Activated T-cell treated with anti-CD3 and anti-CD28 coated beads for 48 hours (primary cell): ENCODE measurements at regions not wholly inside any gene's neighbourhood (a gene's known extent, or its start where the extent isn't known, plus 50 kb on each side); places are given as distances from the start of the nearest gene placed in this dataset.

Source experiments
- DNase-seq: peaks from one replicate; pipeline ENCODE4 v3.0.0-alpha.2; 2020; ENCODE audit warnings: low read depth

DNA sequence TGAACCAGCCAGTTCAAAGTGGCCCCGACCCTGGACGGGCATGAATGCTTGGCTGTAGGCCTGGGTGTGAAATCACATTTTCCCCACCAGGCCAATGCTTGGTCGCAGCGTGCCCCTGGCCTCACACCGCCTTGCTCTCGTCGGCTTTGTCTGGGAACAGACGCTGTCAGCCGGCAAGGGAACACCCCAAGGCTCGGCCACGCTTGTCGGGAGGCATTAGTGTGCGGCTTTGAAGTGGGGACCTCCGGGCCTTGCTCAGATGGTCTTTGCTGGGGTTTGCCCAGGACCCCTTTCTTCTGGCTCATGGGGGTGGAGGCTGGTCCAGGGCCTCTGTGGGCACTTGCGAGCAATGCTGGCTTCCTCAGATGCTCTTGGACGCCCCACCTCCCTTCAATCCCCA is 79.1 kb downstream of the INHBB start:
- no peak for DNase-seq

DNA sequence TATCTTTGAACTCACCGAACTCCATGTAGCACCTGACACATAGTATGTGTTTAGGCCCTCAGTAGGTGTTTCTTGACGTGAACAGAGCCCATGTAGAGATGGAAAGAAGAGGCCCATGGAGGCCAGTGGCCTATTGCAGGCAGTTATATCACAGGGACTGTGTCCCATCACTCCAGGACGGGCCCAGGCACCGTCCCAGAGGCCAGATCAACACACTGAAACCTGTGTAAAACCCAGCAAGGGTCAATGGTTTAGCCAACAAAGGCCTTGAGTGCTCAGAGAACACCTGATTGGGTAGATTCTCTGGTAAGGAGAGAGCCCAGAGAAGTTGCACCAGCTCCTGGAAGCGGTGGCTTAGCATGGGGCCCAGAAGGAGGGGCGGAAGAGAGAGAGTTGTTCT is 82.8 kb downstream of the INHBB start:
- DNase-seq, result no peak

DNA sequence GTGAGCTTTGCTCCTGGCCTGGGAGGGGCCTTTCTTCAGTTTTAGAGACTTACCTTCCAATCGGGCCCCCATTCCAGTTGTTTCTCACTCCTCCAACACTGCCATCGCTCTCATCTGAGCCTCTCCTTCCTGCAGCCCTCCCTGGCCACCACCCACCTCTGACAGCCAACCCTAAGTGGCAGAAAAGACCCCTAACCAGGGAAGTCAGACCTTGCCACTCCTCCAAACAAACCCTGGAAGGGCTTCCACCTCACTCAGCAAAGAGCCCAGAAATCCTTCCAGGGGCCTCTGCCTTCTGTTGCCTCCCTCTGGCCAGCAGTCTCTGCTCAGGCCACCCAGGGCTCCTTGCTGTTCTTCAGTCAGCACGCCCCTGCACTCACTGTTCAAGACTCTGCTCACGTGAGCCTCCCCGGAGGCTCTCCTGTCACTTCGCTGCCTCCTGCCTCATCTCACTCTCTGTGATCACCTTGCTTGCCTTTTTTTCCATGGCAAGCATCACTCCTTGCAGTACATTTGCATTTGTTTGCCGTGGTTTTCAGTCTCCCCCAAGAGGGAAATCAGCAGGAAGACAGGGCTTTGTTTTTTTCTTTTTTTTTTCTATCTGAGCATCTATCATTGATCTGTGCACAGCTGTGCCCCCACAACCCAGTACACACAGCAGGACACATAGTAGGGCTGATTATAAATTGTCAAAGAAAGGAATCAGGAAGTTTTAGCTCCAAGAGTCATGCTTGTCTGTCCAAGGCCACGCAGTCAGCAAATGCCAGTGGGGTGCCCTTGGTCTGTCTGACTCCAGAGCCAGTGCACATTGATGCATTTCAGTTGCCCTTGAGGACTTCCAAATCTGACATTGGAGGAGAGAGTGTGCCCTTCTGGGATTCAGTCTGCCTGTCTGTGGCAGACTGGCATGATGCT is 83.9 kb downstream of the INHBB start:
- DNase-seq, result no peak

DNA sequence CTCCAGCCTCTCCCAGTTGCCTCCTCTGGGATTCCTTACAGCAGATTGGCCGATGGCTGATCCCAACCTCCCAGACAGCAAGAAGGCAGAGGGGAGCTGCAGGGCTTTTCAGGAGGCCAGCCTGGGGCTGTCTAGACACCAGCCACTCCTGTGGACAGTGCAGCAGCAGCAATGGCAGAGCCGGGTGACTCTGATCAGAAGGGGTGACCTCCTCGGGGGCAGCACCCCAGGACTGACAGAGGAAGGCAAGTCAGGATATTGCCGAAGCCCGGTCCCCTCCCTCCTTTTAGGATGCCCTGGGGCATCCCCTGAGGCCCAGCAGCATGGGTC is 84.5 kb downstream of the INHBB start:
- DNase-seq, result no peak

DNA sequence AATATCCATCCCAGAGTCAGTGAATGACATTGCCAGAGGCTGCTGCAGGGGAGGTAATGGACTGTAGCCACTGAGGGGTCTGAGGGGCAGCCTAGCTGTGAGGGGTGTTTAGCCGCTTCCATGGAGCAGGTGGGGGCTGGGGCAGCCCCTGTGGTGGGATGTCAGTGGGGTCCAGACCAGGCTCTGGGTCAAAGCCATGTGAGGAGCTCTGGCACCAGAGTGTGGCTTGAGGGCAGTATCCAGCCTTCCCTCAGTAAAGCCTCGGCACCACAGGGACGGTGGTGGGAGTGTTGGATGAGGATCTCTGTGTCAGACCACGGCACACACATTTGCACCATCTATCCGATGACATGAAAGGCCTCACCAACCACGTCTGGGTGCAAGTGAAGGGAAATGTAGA is 85.0 kb downstream of the INHBB start:
- DNase-seq, result no peak

DNA sequence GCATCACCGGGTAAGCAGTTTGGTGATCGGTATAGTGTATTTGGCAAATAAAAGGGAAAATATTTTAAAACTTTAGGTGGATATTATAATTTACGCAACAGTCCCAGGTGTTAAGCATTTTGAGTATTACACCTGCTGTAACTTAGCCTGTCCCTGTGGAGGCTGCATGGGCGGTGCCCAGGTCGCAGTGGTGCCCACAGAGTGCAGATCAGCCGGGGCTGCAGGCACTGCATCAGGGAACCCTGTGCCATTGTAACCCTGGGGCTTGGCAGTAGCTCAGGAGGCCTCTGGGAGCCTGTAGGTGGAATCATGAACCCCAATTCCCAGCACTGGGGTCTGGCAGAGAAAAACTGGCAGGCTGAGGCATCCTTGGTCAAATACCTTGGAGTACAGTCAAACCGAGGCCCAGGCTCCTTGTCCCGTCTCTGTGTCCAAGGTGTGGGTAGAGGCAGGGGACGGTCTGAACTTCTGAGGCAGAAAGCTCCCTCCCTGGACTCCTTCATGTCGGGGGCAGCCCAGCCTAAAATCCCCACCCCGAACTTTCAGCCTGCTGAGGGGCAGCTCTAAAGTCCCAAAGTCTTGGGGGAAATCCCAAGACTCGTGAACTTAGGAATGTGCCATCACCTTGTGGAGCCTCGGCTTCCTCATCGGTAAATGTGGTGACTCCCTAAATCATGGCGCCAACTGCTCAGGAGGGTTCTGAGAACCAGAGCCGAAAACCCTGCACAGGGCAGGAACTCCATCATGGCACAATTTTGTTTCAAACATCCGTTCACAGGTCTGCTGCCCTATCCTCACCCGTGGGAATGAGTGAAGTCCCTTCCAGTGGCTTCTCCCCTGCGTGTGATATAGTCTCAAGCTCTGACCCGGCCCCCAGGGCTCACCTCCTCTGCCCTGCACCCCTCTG is 85.7 kb downstream of the INHBB start:
- no peak for DNase-seq

DNA sequence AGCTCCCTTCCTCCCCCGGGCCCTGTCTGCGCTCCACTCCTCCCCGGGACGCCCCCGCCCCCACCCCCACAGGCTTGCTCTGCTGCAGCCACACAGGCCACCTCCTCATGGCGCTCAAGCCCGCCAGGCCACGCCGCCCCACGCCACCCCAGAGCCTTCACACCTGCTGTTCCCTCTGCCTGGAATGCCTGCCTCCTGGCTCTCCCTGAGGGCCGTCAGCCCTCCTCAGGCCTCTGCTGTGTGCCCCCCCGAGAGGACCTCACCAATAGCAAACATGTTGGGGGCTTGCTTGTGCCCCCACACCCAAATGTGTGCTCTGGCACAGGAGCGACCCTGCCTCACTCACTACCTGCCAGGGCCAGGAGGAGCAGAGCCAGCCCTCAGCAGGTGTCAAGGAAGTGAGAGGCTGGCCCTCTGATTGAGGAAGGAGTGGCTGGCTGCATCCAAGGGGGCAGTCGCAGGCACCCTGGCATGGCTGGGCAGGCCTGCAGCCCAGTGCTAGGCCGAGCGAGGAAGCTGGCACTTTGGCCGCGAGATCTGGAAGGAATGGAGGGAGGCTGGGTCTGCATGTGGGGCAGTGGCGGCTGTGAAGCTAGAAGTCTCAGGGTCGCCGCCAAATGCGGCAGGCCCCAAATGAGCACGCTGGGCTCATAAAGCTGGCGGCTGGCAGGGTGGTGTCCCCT is 86.5 kb downstream of the INHBB start:
- DNase-seq, result no peak

DNA sequence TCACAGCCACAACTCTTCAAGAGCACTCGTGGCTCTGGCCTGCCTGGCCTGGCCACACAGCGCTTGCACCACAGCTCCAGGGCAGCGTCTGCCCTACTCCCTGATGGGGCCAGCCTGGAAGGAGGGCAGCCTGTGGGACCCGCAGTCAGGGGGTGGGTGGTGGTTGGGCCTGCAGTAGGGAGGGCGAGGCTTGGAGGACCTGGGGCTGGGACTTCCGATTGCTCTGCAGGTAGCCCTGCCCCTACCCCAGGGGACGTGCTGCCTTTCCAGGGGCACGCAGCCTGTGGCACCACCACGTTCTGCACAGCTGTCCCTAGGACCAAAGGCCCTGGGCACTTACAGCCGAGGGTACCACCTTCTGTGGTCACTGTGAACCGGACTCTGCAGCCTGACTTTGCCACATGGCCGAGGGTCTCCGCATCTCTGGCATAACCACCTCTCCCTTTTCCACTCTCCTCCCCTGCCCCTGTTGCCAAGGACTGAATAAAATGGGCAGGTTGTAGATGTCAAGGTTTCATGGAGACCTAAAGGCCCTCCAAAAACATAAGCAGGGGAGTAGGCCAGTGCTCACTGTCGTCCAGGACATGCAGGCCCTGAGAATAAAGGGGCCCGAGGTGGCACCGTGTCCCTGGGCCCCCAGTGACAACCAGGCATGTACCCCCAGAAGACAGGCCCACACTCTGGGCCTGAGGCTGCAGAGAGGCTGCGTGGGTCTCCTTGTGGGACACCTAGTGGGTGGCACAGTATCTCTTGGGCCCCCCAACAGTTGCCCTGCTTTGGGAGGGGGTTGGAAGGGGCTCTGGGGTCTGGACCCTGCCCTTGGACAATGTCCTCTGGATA is 87.3 kb downstream of the INHBB start:
- DNase-seq, result no peak

DNA sequence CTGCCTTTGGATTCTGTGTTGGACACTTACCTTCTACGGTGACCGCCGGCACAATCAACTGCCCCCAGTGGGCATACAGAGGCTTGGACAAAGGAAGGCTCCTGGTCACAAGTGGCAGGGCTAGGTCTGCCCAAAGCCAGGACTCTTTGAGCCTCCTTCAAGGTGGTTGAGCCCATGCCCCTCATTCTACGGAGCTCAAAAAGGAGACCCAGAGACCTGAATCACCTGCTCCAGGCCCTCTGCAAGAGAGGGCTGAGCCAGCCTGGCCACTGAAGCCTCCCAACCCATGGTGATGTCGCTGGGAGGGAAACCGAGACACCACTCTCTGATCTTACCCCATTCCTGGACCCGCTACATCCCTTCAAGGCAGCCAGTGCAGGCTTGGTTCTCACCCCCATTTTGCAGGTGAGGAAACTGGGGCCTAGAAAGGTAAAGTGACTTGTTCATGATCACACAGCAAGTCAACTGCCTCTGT is 87.9 kb downstream of the INHBB start:
- no peak for DNase-seq

DNA sequence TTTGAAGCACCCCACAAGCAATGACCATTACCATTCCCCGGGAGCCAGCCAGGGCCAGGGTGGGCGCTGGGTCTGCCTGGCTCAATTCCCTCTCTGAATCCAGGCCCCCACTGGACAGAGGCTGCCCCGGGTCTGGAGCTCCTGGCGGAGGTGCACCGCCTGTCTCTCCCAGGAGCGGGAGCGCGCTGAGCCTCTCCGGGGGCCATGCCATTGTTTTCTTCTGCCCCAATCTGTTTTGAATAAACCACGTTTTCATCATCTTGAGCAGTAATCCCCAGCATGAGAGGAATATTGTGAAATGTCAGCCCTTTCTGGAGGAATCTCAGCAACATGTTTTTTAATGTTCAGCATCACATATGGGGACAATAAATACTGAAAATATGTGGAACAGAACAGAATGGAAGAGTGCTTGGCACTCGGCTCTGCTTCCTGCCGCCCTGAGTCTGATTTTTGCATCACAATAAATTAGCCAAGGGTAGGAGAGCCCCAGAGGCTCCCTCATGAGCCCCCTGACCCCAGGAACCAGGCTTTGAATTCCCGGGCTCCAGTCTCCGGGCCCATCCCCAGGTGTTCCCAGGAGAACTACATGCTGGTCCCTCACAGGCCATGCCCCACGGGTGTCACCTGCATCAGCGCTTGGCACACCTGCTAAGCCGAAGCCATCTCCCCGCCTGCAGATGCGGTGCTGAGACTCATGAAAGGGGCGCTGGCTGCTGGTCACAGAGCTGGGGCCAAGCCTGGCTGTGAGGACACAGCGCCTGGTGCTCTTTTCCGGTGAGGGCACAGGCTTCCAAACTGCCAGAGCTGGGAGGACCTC is 88.8 kb downstream of the INHBB start:
- DNase-seq, result no peak

DNA sequence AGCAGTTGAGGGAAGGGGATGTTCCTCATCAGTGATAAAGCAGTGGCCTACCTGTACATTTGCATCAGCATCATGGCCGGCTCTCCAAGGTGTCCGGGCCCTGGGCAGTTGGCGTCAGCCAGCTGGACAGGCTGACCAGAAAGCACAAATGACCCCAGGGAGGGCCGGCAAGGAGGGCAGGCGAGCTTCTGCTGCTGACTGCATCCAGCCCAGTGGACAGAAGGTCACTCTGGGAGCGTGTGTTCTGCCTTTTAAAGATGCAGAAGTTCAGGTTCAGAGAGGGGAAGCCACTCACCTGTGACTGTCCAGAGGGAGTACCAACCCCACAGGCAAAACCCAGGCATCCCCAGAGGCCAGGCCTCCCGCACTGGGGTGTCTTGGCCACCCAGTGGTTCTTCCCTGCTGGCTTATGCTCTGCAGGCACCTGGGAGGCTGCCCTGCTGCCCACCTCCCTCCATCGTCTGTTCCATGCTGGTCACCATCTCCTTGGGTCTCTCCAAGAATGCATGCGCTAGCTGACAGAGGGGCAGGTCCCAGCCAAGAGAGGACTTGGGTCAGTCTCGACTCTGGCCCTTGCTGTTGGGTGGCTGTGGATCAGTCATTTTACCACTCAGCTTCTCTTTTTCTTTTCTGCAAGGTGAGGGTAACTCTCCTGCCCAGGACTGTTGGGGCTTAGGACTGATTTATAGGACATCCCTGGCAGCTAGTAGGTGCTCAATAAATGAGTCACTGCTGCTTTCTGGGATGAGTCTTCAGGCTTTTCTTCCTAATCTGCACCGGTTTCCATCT is 89.9 kb downstream of the INHBB start:
- DNase-seq, result no peak

DNA sequence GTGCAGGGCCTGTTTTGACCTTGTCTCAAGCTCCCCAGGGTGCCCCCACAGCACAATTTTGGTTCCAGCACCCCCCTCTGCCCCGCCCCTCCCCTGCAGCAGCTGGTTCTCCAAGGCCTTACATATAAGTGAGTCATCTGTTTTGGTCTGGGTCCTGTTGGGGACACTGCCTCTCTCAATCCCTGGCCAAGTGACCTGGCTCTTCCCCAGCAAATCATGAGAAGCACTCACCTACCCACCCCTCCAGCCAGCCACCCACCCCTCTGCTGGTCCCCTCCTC is 90.5 kb downstream of the INHBB start:
- DNase-seq, result no peak

DNA sequence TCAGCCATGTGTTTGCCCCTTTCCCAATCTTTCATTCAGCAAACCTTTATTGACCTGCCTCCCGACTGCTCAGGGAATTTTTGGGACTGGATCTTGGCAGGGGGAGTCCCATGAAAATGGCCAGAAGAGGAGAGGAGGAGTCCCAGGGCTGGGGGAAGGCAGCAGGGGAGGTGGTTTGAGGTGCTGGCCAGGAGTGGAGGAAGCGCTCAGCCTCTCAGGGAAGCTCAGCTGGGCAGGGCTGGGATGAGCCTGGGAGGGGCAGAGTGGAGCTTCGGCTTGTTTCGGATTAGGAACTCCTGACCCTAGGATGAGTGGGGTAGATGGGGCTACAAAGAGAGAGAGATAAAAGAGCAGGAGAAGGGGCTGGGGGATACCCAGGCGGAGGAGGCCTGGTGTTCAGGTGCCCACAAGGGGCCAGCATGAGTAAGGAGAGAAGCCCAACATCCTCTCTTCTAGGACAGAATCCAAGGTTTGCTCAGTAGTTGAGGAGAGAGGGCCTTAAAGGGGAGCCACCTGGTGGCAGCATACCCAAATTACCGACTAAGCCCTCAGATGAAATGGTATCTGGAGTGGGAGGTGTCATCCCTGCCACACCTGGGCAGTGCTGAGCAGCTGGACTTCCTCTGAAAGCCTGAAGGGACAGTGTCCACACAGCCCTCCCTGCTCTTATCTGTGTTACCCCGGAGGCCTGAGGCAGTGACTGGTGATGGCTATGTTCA is 91.1 kb downstream of the INHBB start:
- DNase-seq, result no peak

DNA sequence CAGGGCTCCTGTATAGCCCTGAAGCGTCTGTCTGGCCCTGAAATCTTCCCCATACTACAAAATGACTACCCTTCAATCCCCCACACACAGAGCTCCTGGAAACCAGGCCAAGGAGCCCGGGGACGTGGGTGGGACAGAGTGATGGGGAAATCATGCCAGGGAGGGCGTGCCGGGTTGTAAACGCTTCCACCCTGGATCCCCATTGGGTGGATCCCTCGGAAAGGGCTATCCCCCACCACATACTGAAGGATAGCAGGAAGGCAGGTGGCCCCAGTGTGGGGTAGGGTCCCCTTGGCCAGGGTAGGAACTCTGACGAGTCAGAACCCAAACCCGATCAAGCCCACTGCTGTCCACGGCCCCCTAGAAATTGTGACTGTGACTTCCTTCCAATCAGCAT is 91.7 kb downstream of the INHBB start:
- DNase-seq, result no peak

DNA sequence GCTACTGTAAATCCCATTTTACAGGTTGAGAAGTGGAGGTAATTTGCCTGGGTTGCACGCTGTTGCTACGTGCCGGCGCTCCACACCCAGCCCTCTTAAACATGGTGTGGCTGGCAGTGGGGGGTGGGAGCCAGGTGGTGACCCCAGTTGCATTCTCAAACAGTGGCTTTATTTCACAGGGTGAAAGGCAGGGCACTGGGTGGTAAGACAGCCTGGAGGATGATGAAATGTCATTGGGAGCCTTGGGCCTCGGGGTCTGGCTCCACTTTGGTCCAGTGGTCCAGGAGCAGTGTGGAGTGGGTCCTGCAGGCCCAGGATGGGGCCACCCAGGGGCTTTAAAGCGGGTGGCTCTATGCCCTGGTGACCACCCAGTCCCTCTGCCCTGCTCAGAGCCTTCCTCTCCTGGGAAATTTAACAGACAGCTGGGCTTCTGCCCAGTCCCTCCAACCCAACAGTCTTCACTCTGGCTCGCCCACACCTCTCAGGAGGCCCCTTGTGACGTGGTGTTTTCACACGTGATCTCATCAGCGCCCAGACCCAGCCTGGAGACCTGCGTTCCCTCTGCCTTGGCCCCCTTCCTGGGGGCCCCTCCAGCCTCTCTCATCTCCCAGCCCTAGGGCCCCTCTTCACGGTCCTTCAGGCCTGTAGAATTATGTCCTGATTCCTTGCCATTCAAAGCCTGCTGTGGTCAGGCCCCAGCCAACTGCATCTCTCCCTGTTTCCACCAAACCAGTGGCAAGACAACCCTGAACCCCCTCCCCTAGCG is 92.5 kb downstream of the INHBB start:
- DNase-seq, result no peak

DNA sequence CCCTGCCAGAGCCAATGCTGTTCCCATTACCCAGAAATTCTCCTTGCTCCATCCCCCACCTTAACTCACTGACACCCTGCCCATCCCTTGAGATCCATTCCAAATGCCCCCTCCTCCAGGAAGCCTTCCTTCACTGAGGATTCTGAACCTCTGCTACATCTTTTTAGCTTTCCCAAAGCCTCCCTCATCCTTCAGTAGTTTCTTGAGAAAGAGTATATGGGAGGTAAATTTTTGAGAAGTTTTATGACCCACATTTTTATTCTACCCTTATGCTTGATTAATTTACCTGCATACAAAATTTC is 93.1 kb downstream of the INHBB start:
- DNase-seq, result no peak

DNA sequence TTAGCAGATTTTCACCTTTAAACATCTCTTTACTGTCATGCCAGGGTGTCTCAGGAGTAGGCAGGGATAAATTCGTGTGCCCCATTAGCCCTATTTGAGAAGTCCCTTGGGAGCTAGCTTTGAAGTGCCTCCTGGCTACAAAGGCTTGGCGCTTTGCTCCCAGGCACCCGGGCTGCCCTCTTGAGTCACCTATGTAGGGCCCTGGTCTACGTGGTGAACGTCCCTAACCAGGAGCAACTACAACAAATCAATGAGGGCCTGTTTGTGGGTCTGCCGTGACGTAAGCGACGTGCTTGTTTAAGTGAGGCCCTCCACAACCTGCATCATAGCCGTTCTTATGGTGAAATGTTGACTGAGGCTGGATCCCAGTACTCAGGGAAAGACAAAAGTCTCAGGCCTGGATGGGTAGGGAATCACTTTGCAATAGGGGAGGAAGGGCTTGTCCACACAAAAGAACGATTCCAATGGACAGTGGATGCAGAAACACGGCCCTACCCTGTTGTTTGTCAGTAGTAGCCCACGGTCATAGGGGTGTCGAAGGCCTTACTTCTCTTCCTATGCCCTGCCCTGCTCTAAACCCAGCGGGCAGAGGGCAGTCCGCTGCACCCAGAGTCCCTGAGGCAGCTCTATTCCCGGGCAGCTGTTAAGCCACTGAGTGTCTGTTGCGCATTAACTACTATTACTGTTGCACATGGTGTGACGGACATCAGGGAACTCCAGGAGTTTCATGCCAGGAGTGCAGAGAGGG is 93.9 kb downstream of the INHBB start:
- DNase-seq, result no peak
